ENCODE measurements at regions not wholly inside any gene's neighbourhood (a gene's known extent, or its start where the extent isn't known, plus 50 kb on each side); places are given as distances from the start of the nearest gene placed in this dataset.

DNA sequence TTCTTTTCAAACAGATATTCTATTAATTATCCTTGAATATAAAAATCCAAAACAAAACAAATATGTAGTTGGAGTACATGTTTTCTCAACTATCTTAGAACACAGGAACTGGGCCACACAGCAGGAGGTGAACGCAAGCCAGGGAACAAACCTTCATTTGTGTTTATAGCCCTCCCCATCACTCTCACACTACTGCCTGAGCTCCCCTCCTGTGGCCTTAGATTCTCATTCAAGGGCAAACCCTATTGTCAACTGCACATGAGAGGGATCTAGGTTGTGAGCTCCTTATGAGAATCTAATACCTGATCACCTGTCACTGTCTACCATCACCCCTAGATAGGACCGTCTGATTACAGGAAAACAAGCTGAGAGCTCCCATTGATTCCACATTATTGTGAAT lies 427.1 kb upstream of the PRR20A start:
- TF ChIP-seq CTCF (IDR thresholded peaks at IDR 0.05): no peak
- no peak for TF ChIP-seq POLR2A (IDR thresholded peaks at IDR 0.05)

Data from heart left ventricle (tissue), 13 donors.